Kidney (tissue), 13 donors: ENCODE measurements at regions not wholly inside any gene's neighbourhood (a gene's known extent, or its start where the extent isn't known, plus 50 kb on each side); places are given as distances from the start of the nearest gene placed in this dataset.

Source experiments
- DNase-seq, 5 donors: peaks; one replicate each; pipeline ENCODE4 v3.0.0-alpha.2; 2013 to 2020
- FAIRE-seq: peaks from 2 replicates; lab custom pipeline; 2012; peaks lifted over from hg19 to GRCh38; lab: Jason Lieb, UNC
- H3K27ac ChIP-seq, 2 donors: one replicate each; pipeline ENCODE4 v1.7.0; 2013; ENCODE audit warnings: low read depth in 2 of 2, low read length in 2 of 2, inconsistent platforms in 1 of 2
- H3K27me3 ChIP-seq: one replicate; pipeline ENCODE4 v1.7.1; 2013; ENCODE audit warnings: low read length, inconsistent platforms; ENCODE audit not compliant: control insufficient read depth, insufficient read depth
- H3K36me3 ChIP-seq, 3 donors: one replicate each; pipeline versions ENCODE4 v1.7.0 to v1.7.1; 2013; ENCODE audit warnings: low read length in 3 of 3, control low read depth in 1 of 3, inconsistent platforms in 1 of 3; ENCODE audit not compliant: insufficient read depth in 3 of 3, control insufficient read depth in 2 of 3
- H3K4me1 ChIP-seq, 3 donors: one replicate each; pipeline versions ENCODE4 v1.7.0 to v1.7.1; 2013; ENCODE audit warnings: low read length in 3 of 3, inconsistent platforms in 1 of 3, low read depth in 1 of 3; ENCODE audit not compliant: control insufficient read depth in 2 of 3, insufficient read depth in 2 of 3
- H3K4me3 ChIP-seq, 3 donors: one replicate each; pipeline versions ENCODE4 v1.7.0 to v1.8.1; 2013; ENCODE audit warnings: low read length in 3 of 3, control low read depth in 1 of 3, inconsistent platforms in 1 of 3
- H3K9ac ChIP-seq, 3 donors: one replicate each; pipeline versions ENCODE4 v1.7.0 to v1.7.1; 2013; ENCODE audit warnings: low read length in 3 of 3, control low read depth in 1 of 3, inconsistent platforms in 1 of 3
- H3K9me3 ChIP-seq, 3 donors: one replicate each; pipeline versions ENCODE4 v1.7.0 to v1.7.1; 2013; ENCODE audit warnings: low read length in 3 of 3, control low read depth in 1 of 3, inconsistent platforms in 1 of 3; ENCODE audit not compliant: control insufficient read depth in 2 of 3, insufficient read depth in 1 of 3
- CTCF ChIP-seq: IDR thresholded peaks from 3 replicates; pipeline ENCODE4 v1.5.1; 2012; ENCODE audit warnings: mild to moderate bottlenecking, moderate library complexity, borderline replicate concordance; ENCODE audit not compliant: insufficient read depth; ENCODE audit errors: extremely low read depth
- intact Hi-C: fragments of 100-400 bp; cut with DNase I; formaldehyde crosslinking; loops from one replicate; pipeline ENCODE4 v1.11.1; 2022
- donor health status: control.
- donor health status: control.
- donor health status: control.
- donor health status: control.
- donor health status: control.
- donor health status: DM: yes; HTN: yes; CAD: no.
- donor health status: Normal renal cell carcinoma (clear cell type).

DNA sequence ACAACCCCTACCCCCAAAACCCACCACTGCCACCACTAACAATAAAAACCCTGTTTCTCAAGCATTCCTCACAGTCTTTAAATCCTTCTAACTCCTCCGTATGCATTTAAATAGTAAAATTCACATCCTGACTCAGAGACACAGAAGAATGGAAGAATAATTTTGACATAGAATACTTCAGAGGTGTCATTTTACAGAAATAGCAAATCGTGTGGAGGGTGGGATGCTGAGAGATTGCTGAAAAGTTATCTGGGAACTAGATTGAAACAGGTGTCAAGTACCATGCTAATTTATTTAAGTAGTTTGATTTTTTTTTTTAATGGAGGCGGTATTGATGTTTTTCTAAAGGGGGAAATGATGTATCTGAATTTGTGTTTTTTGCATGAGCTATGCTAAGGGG is 575.2 kb upstream of the TPK1 start:
- Histone ChIP-seq H3K27ac (no peak overlapping the region), H3K36me3 (no peaks in the 10 kb centered on the region), H3K9ac (no peak overlapping the region), H3K4me1 (no peaks in the 10 kb centered on the region), H3K9me3 (no peaks in the 10 kb centered on the region), H3K4me3 (no peak overlapping the region), H3K27me3 (no peaks in the 10 kb centered on the region)
- DNase-seq (no peak), FAIRE-seq (no peak)
- no peak for TF ChIP-seq CTCF
- intact Hi-C loops = no loop called here

- Histone ChIP-seq H3K36me3 (no peaks in the 10 kb centered on the region), H3K9ac (no peak overlapping the region), H3K27ac (no peak overlapping the region), H3K9me3 (peaks cover 0 to 7% (median 2%) of the 10 kb centered on the region in 3 donors), H3K4me3 (no peak overlapping the region), H3K27me3 (no peaks in the 10 kb centered on the region), H3K4me1 (no peaks in the 10 kb centered on the region)
- DNase-seq (peak in 2 of 5 donors; percentile 7 to 20), FAIRE-seq (no peak)
- intact Hi-C loops = no loop called here
- no peak for TF ChIP-seq CTCF
Measured at GRCh38 chr7:145398758-145399157, 562.9 kb upstream of the TPK1 start.

DNA sequence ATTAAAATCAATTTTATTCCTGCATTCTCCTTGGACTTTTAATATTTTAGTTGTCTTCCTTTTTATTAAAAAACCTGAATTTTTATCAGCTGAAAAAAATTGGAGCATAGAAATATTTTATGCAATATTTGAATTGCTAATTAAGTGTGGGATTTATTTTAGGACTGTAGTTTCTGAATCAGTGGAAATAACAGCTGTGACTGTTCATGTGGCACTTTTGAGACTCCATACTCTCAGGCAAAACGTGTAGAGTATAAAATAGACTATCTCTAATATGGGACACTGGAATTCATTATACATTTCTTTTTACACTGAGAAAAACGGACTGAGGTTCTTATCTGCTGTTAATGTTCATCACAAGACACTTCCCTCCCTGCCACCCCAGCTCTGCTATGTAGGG is 558.3 kb upstream of the TPK1 start:
- intact Hi-C loops = no loop called here
- H3K4me1 ChIP-seq = no peaks in the 10 kb centered on the region
- H3K9me3 ChIP-seq = peaks cover 0 to 2% (median 0%) of the 10 kb centered on the region in 3 donors
- H3K27me3 ChIP-seq = no peaks in the 10 kb centered on the region
- no peak overlapping the region for H3K4me3 ChIP-seq
- H3K36me3 ChIP-seq = no peaks in the 10 kb centered on the region
- FAIRE-seq (no peak), DNase-seq (peak in 1 of 5 donors; percentile 19)
- H3K27ac ChIP-seq = no peak overlapping the region
- H3K9ac ChIP-seq = no peak overlapping the region
- no peak for TF ChIP-seq CTCF

DNA sequence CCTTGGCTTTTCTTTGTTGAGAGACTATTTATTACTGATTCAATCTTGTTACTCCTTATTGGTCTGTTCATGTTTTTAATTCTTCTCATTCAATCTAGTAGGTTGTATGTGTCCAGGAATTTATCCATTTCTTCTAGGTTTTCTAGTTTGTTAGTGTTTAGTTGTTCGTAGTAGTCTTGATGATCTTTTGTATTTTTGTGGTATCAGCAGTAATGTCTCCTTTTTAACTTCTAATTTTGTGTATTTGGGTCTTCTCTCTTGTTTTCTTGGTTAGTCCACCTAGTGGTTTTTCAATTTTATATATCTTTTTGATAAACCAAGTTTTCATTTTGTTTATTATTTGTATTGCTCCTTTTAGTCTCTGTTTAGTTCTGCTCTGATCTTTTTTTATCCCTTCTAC is 546.9 kb upstream of the TPK1 start:
- DNase-seq = no peak
- peaks cover 0 to 7% (median 0%) of the 10 kb centered on the region in 3 donors for H3K9me3 ChIP-seq
- H3K9ac ChIP-seq = no peak overlapping the region
- no peaks in the 10 kb centered on the region for H3K27me3 ChIP-seq
- no peak for TF ChIP-seq CTCF
- H3K4me3 ChIP-seq = no peak overlapping the region
- no peak for FAIRE-seq
- H3K27ac ChIP-seq = no peak overlapping the region
- no peaks in the 10 kb centered on the region for H3K36me3 ChIP-seq
- no peaks in the 10 kb centered on the region for H3K4me1 ChIP-seq
- intact Hi-C loops = no loop called here
